ENCODE measurements at regions not wholly inside any gene's neighbourhood (a gene's known extent, or its start where the extent isn't known, plus 50 kb on each side); places are given as distances from the start of the nearest gene placed in this dataset.

DNA sequence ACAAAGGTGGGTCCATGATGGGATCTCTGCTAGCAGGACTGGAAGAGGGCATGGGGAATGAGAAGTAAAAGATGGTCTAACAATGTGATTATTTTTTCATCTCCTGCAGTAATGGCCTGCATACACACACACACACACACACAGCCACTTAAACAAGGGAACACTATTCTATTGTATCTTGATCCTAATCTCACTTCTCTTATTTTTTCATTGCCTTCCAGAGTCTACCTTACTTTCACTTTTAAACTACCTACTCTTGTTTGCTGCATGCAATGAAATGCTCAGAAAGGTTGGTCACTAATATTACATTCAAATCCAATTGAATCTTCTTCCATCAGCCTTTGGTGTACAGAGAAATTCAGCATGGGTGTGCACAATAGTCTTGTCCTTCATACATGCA is 853.8 kb downstream of the IGSF11 start (continued):
- no peak for TF ChIP-seq USF1 (IDR thresholded peaks at IDR 0.05; ENCODE audit: borderline replicate concordance, low read depth)
- TF ChIP-seq SMC3 (IDR thresholded peaks at IDR 0.05; ENCODE audit: low read depth, low read length): no peak

- no peak for DNase-seq
- no peaks in the 10 kb centered on the region for H3K9me3 ChIP-seq
- H2AFZ ChIP-seq (ENCODE audit: low read depth): no peak overlapping the region
- WGBS (ENCODE audit: low lambda C conversion rate): 16% methylated on average over 1 of the region's 1 CpG
- no peaks in the 10 kb centered on the region for H4K20me1 ChIP-seq (ENCODE audit: insufficient read depth)
- H3K79me2 ChIP-seq (ENCODE audit: insufficient read depth): no peaks in the 10 kb centered on the region
- H3F3A ChIP-seq (replicated peaks; ENCODE audit: insufficient read depth): no peaks in the 10 kb centered on the region
- no peak overlapping the region for H3K4me2 ChIP-seq
- H3K9ac ChIP-seq: no peak overlapping the region
- CTCF ChIA-PET: no interaction called here
- POLR2A ChIA-PET: no interaction called here
- no peak overlapping the region for H3K27ac ChIP-seq (ENCODE audit: low read depth in 2 of 2, low read length in 1 of 2)
- H3K4me3 ChIP-seq (ENCODE audit: low read depth in 2 of 2, low read length in 1 of 2): no peak overlapping the region
- H3K4me1 ChIP-seq (ENCODE audit: control insufficient read depth in 1 of 2, insufficient read depth in 2 of 2, low read depth in 1 of 2, low read length in 1 of 2): no peaks in the 10 kb centered on the region
- no peak for TF ChIP-seq GATA2 (CRISPR knock-in tag; IDR thresholded peaks at IDR 0.05)
- no peak for TF ChIP-seq RFX5 (IDR thresholded peaks at IDR 0.05; ENCODE audit: low read length)
- TF ChIP-seq USF1 (IDR thresholded peaks at IDR 0.05; ENCODE audit: borderline replicate concordance, low read depth): no peak
- TF ChIP-seq NRF1 (IDR thresholded peaks at IDR 0.05; ENCODE audit: low read depth, low read length): no peak
- no peaks in the 10 kb centered on the region for H3K27me3 ChIP-seq (ENCODE audit: insufficient read depth)
- H3K36me3 ChIP-seq (replicated peaks in 1 of 2; ENCODE audit: control insufficient read depth in 1 of 2, insufficient read depth in 2 of 2, low read length in 1 of 2): no peaks in the 10 kb centered on the region
- no peaks in the 10 kb centered on the region for H3K9me2 ChIP-seq
Observed at GRCh38 chr3:118181274-118181673, 853.4 kb downstream of the IGSF11 start.

GRCh38 chr3:118186051-118186450 is 848.6 kb downstream of the IGSF11 start:
- no peaks in the 10 kb centered on the region for H3K36me3 ChIP-seq (replicated peaks in 1 of 2; ENCODE audit: control insufficient read depth in 1 of 2, insufficient read depth in 2 of 2, low read length in 1 of 2)
- POLR2A ChIA-PET: no interaction called here
- H3K9me3 ChIP-seq: no peaks in the 10 kb centered on the region; the same call in 1 of the 2 replicates
- H3F3A ChIP-seq (replicated peaks; ENCODE audit: insufficient read depth): no peaks in the 10 kb centered on the region
- no peak overlapping the region for H3K4me3 ChIP-seq (ENCODE audit: low read depth in 2 of 2, low read length in 1 of 2)
- no peak for TF ChIP-seq JUND (IDR thresholded peaks at IDR 0.05)
- no peak for TF ChIP-seq RCOR1 (IDR thresholded peaks at IDR 0.05; ENCODE audit: low read length)
- no peak for TF ChIP-seq POLR2AphosphoS5 (IDR thresholded peaks at IDR 0.05; ENCODE audit: low read depth, low read length)
- no peak for TF ChIP-seq MAX (IDR thresholded peaks at IDR 0.05; ENCODE audit: low read depth)
- TF ChIP-seq MXI1 (IDR thresholded peaks at IDR 0.05; ENCODE audit: low read depth, low read length): no peak
- no peak for TF ChIP-seq NRF1 (IDR thresholded peaks at IDR 0.05; ENCODE audit: low read depth, low read length)
- TF ChIP-seq MEF2A (IDR thresholded peaks at IDR 0.05; ENCODE audit: borderline replicate concordance, low read depth): no peak
- no peak for TF ChIP-seq FOXJ3 (CRISPR knock-in tag; IDR thresholded peaks at IDR 0.05)
- TF ChIP-seq YY1 (IDR thresholded peaks at IDR 0.05; ENCODE audit: low read depth): no peak
- no peak for TF ChIP-seq RXRA (IDR thresholded peaks at IDR 0.05; ENCODE audit: borderline replicate concordance, low read depth)
- TF ChIP-seq USF1 (IDR thresholded peaks at IDR 0.05; ENCODE audit: borderline replicate concordance, low read depth): no peak
- H3K27me3 ChIP-seq (ENCODE audit: insufficient read depth): no peaks in the 10 kb centered on the region
- CTCF ChIA-PET: no interaction called here
- DNase-seq: no peak
- H3K4me2 ChIP-seq: no peak overlapping the region
- H2AFZ ChIP-seq (ENCODE audit: low read depth): no peak overlapping the region
- no peak overlapping the region for H3K27ac ChIP-seq (ENCODE audit: low read depth in 2 of 2, low read length in 1 of 2)
- no peaks in the 10 kb centered on the region for H3K9me2 ChIP-seq
- WGBS (ENCODE audit: low lambda C conversion rate): 41% methylated on average over 4 of the region's 4 CpGs
- no peaks in the 10 kb centered on the region for H3K79me2 ChIP-seq (ENCODE audit: insufficient read depth)
- no peak overlapping the region for H3K9ac ChIP-seq
- no peaks in the 10 kb centered on the region for H4K20me1 ChIP-seq (ENCODE audit: insufficient read depth)
- no peaks in the 10 kb centered on the region for H3K4me1 ChIP-seq (ENCODE audit: control insufficient read depth in 1 of 2, insufficient read depth in 2 of 2, low read depth in 1 of 2, low read length in 1 of 2)
